SK-N-SH treated with all-trans-retinoic acid at 6 μM for 48 hours (cell line): ENCODE measurements at regions not wholly inside any gene's neighbourhood (a gene's known extent, or its start where the extent isn't known, plus 50 kb on each side); places are given as distances from the start of the nearest gene placed in this dataset.

Source experiments
- ARNTL ChIP-seq: fragments of 450-650 bp; formaldehyde crosslinking; IDR thresholded peaks from 2 replicates; pipeline ENCODE4 v1.5.0; 2020; ENCODE audit warnings: low read depth, mild to moderate bottlenecking, moderate library complexity, borderline replicate concordance
- GLIS3 ChIP-seq: fragments of 250-450 bp; sonication (Bioruptor Pico); IDR thresholded peaks from 2 replicates; pipeline ENCODE4 v1.5.0; 2020; ENCODE audit warnings: mild to moderate bottlenecking, moderate library complexity
- TF ChIP-seq, protein P1 (sequence below): fragments of 250-450 bp; sonication (Bioruptor Pico); IDR thresholded peaks from 2 replicates; pipeline ENCODE4 v1.8.0; 2020; ENCODE audit warnings: mild to moderate bottlenecking, moderate library complexity, borderline replicate concordance

DNA sequence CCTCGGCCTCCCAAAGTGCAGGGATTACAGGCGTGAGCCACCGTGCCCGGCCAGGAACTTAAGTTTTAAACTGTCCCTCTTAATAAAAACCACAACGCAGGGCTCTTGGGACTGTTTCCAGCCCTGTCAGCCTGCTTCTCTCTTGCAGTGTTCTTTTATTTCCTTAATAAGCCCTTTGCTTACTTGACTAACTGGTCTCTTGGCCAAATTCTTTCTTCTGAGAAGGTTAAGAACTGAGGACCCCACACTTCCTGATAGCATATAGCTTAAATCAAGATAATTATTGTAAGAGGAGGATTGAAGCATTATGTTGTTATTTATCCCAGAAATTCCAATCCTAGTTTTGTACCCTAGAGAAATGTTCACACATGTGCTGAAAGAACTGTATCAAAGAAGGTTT is 128.2 kb upstream of the UXS1 start:
- TF ChIP-seq GLIS3 (CRISPR knock-in tag) (no peak), ARNTL (no peak)
- TF ChIP-seq, protein P1, sequence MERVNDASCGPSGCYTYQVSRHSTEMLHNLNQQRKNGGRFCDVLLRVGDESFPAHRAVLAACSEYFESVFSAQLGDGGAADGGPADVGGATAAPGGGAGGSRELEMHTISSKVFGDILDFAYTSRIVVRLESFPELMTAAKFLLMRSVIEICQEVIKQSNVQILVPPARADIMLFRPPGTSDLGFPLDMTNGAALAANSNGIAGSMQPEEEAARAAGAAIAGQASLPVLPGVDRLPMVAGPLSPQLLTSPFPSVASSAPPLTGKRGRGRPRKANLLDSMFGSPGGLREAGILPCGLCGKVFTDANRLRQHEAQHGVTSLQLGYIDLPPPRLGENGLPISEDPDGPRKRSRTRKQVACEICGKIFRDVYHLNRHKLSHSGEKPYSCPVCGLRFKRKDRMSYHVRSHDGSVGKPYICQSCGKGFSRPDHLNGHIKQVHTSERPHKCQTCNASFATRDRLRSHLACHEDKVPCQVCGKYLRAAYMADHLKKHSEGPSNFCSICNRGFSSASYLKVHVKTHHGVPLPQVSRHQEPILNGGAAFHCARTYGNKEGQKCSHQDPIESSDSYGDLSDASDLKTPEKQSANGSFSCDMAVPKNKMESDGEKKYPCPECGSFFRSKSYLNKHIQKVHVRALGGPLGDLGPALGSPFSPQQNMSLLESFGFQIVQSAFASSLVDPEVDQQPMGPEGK (CRISPR knock-in tag): no peak
